DMS53 (cell line): ENCODE measurements at regions not wholly inside any gene's neighbourhood (a gene's known extent, or its start where the extent isn't known, plus 50 kb on each side); places are given as distances from the start of the nearest gene placed in this dataset.
"Not testable (repeated sequence)": the region's sequence is repeated elsewhere in the genome, so short reads cannot be mapped to it uniquely, and the experiment has no call there.

Experiments used
- DNase-seq: peaks from one replicate; lab custom pipeline; 2025; lab: John Stamatoyannopoulos, UW

DNA sequence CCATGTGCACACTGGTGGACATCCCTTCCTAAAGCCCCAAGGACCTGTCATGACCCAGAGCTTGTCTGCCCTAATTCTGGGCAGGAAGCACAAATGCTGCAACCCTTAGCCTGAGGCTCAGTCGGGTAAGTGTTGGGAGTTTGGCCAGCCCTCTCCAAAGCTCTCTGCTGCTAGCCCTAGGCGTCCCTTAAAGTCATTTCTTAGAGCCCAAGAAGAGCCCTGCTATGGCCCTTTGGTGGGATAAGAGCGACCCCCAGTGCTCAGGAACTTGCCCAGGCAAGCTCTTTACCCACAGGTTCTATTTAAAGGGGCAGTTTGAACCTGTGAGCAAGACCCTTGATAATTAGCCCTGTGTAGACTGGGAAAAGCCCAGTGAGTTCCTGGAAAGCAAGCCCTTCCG, 356.8 kb downstream of the RRAGC start:
- DNase-seq = no peak

DNA sequence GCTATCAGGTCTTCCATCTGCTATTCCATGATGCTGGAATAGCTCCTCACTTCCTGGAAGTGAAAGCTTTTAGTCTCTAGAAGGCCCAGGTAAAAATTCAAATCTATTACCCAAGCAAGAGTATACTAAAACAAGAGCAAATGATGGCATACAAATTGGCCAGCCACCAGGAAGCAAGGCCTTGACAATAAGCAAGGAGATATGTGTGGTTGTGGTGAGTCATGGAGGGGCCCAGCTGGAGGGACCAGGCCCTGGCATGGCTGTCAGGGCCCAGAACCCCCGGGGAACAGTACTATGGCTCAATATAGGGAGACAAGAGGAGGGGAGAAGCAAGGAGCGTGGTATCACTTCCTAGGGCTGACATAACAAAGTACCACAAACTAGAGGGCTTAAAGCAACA, 358.7 kb downstream of the RRAGC start:
- DNase-seq = no peak

DNA sequence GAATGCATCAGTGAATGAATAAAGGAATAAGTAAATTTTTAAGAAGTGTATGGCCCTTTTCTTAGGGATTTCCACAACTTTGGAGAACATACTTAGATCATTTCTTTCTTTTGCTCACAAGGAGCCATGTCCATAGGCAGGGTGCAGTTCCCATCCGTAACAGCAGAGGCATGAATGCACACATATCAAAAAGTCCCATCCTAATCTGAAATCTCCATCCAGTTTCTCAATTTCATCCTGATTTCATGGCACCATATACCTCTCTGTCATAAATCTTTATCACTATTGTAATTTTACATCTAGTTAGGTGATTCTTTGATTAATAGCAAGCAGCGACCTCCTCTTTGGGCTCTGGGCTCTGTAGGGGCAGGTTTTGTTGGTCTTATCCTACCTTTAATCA, 359.2 kb downstream of the RRAGC start:
- DNase-seq = no peak

DNA sequence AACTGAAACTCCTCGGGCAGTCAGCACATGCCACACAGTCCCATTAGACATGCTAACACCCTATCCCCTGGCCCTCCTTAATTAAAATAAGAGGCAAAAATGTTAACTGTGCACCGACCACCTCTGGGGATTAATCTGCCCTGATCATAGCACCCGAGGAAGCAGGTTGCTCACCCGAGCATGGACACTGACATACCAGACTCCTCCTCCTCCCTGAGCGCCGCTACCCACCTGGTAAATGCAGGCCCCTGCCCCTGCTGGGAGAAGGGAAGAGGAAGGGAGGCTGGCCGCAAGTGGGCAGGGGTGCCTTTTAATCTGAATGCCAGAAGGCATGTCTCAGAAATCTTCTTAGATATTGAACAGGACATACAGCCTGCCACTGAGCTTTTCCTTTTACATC, 360.9 kb downstream of the RRAGC start:
- DNase-seq = no peak

DNA sequence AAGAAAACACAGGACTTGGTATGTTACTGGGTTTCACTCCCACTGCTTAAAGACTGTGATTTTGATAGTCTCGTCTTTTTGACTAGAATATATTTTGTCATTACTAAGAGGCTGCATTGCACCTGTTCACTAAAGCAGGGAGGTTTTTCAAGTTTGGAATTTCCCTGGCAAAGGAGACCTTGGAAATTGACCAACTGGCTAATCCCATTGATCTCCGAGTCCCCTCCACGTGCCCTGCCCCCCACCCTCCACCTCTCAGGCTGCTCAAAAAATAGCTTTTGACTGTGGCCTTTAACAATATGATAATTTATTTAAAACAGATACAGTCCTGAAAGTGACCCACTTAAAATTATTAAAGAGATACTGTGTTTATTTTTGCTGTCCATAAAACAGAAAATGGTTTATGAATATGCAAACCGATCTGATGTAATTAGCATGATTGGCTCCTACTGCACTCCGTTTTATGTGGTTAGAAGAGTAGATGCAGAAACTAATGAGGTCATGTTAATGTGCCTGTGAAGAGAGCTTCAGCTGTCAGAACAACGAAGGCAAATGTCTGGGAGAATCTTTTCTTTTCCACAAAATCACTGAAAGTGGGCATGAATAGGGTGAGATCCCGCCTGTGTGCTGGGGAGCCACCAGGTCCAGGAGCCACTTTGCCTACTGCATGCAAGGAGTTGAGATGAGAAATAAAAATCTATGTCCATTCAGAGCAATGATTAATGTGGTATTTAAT, 361.5 kb downstream of the RRAGC start:
- DNase-seq = no peak

DNA sequence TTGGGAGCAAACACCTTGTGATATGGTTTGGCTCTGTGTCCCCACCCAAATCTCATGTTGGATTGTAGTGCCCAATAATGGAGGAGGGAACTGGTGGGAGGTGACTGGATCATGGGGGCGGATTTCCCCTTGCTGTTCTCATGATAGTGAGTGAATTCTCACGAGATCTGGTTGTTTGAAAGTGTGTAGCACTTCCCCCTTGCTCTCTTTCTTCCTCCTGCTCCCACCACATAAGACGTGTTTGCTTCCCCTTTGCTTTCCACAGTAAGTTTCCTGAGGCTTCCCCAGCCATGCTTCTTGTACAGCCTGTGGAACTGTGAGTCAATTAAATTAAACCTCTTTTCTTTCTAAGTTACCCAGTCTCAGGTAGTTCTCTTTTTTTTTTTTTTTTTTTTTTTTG, 366.3 kb downstream of the RRAGC start:
- DNase-seq = not testable (repeated sequence)

DNA sequence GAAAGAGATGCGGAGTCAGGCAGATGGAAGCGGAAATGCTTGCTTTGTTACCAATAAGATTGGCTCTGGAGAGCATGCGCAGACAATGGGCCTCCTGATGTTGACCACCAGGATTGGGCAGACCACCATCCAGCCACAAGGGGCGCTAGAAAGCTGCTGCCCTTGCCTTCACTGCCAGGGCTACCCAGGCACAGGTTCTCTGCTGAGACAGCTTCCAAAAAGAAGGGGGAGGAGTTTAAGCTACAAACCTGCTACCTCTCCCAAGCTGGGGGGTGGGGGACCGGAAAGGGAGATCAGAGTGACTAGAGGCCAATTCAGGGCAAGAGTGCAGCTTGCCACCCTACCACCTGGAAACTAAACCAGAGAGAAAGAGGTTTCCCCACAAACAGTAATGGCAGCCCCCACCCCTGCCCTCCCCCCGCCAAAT, 369.7 kb downstream of the RRAGC start:
- DNase-seq = peak; percentile 35

DNA sequence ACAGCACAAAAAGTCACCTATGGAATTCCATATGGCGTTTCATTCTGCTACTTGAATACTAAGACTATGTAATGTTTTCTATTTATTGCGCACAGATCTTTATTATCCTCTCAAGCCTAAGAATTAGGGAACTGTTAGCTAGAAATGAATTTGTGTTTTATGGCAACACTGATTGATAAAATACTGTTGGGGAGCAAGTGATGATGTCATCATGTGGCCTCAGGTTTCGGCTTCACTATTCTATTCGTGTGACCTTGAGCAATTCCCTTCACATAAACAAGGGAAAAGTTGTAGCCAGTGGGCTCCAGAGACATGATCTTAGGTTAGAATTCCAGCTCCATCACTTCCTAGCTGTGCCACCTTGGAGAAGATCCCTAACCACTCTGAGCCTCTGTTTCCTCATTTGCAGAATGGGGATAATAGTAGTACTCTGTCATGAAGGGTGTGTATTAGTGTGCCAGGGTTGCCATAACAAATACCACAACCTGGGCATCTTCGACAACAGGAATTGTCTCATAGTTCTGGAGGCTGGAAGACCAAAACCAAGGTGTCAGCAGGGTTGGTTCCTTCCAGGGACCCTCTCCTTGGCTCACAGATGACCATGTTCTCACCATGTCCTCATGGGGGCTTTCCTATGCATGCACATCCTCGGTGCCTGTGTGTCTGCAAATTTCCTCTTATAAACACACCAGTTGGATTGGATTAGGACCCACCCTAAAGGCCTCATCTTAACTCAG, 371.2 kb downstream of the RRAGC start:
- no peak for DNase-seq

DNA sequence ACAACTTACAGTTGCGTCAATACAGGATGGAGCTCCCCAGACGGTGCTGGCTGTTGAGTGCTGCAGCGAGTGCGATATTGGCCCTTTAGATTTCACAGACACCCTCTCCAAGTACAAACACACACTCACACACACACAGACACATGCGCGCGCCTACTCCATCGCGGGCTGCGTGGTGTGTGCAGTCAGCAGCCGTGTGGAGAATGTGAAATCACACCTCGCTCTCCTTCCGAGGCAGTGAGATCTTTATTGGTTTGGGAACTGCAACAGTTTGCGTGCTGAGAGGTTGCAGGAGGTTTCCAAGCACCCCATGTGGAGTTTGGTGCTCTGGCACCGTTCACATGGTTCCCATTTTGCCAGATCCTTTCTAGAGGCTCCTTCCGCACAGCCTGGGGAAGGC, 372.2 kb downstream of the RRAGC start:
- DNase-seq = no peak

DNA sequence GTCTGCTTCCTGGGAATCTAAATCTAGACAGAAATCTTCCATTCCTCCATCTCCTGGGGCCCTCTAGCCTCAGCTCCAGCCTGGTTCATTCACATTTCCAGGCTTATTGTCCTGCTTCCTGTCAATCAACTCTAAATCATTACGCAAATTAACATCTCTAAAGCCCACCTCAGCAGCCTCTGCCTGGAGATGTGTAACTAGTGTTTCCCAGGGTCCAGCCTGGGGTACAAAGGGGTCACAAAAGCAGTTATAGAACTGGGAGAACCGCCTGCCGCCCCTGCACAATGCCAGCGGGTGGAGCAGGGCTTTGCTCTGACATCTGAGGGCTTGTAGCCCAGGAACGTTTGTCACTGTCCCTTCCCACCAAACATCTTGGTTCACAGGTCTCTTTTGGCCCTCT, 373.5 kb downstream of the RRAGC start:
- DNase-seq = no peak

DNA sequence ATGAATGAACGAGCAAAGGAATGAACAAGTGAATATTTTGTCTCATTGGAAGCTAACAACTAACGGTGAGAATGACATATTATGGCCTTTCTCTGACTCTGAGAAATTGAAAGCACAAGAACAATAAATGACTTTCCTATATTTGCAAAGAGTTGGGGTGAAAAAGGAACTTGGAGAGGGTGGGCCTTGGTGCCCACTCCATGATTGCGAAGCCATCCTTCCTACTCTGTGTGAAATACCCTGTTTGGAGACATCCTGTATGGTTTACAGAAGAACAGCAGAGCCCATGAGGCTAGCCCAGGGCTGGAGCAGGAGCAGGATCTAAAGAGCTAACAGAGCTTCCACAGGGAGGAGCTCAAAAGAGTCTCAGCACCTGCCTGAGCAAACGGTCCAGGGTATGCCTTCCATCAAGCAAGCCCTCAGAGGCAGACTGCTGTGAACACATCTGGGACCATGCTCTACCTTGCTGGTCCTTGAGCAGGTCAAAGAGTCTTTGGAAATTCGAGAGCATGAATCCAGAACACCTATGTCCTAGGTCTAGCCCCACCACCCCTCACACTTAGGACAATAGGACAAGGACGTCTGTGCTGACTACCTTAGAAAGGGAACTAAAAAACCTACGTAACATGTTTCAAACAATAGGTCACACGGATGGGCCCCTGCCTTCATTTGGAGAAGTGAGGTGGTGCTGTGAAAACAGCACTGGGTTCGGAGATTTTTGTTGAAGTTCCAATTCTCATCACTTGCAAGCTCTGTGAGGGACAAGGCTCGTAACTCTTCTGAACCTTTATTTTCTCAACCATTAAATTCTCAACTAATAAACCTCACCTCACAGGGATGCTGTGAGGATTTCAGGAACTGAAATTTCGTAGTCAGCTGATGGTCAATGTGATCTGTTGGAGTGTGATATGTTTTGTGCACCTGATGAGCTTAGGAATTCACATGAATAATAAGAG, 377.4 kb downstream of the RRAGC start:
- no peak for DNase-seq

DNA sequence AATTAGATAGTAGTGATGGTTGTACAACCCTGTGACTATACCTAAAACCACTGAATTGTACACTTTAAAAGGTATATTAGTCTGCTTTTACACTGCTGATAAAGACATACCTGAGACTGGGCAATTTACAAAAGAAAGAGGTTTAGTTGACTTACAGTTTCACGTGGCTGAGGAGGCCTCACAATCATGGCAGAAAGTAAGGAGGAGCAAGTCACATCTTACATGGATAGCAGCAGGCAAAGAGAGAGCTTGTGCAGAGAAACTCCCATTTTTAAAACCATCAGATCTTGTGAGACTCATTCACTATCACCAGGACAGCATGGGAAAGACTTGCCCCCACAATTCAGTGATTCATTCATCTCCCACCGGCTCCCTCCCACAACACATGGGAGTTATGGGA, 379.9 kb downstream of the RRAGC start:
- not testable (repeated sequence) for DNase-seq

DNA sequence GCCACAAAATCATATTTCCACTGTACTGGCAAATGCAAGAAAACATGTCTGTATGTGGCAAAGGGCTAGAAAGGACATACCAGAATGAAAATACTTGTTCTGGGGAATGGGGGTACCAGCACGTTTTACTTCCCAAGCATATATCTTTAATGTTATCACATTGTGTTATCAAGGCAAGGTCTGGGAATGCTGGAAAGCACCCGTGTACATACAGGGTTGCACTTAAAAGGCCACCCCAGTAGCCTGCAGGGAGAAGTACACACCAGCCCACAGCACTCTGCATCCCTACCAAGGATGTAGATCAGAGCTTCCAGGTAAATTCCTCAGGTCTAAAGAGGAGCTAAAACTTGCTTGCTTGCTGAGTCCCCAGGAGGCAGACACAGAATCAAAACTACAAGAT, 381.8 kb downstream of the RRAGC start:
- no peak for DNase-seq

DNA sequence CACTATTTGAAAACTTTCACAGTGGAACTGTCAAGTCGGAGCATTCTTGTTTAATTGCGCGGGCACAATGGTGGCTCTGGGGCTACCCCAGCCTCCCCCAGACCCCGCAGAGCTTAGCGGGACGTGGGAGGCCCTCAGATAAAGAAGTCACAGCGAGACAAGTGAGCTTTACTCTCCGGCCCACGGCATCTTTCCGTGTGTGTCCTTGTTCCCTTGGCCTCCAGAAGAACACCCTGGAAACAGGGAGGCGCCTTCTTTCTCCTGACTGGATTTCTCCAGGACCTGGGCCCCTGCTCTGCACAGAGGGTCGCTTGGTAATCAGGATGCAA, 382.8 kb downstream of the RRAGC start:
- DNase-seq = no peak

DNA sequence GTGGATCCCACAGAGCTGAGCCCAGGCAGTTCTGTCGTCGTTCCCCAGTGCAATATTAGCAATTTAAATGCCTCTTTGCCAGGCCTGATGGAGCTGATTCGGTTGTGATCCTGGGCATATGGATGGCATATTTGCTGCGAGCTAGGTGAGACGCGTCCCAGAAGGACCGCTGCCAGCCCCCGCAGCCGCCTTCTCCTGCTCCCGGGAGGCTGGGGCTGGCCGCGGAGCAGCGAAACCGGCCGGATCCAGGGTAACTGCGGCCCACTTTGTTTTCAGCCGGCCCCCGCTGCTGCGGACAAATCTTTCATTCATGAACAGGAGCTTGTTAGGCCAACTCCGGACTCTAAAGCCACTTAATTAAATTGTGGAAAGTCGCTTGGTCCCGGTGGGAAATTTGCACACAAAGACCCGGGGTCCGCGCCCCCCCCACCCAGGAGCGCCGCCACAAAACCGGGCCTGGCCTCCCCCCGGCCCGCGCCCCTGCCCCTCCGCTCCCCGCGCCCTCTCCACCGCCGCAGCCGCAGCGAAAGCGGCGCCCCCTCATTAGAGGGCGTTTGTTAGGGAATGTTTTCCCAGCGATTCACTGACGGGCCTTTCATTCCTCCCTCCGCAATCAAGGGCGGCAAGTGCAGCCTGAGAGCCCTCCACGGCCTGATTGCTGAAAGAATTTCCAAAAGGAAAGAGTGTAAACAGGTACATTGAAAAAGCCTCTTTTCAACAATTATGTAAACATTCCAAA, 383.3 kb downstream of the RRAGC start:
- no peak for DNase-seq

DNA sequence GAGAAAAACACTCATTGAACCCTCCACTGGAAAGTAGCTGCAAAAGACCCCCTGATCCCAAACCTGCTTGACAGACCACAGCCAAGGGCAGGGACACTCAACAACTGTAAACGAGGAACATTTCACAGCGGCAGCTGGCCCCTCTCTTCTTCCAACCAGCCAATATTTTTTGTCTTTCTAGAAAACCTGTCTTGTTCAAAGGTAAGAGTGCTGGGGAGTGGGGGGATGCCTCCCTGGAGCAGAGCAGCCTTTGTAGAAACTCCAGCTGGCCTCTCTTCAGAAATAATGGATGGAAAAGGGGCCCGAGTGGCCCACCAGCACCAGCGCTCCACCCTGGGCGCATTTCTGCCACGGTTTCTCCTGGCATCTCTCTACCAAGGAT, 384.0 kb downstream of the RRAGC start:
- no peak for DNase-seq

DNA sequence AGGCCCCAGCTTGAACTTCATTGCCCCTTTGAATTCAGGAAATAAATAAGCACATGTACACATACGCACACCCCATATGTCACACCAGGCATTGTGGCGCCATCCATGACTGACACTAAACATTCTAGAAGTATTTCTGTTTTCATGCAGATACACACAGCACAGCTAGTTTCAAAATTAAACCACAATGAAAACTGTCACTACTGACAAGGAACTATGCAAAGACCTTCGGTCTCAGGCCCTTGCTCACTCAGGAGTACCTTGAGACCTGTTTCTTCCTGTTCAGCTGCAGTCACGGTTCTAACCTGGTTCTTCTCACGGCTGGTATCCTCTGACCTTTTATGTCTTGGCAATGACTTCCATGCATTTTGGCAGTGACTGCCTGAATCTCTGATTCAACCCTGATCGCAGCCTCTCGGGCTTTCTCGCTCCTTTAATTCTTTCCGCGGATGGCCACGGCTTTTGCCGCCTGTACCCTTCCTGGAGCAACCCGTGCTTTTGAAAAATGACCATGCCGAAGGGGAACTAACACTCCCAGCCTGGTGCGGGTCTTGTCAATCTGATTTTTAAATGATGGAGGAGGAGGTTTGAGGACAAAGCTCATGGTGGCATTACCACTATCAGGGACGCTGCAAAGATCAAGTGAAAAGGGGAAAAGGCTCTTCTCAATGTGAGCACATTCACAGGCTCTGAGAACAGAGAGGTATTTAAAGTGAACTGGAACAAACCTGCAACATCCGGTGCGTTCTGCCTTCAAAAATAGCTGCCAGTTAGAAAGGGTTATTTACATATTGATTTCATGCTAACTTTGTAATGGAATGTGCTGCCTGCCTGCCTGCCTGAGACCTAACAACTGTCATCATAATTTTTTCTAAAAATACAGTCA, 384.6 kb downstream of the RRAGC start:
- no peak for DNase-seq

DNA sequence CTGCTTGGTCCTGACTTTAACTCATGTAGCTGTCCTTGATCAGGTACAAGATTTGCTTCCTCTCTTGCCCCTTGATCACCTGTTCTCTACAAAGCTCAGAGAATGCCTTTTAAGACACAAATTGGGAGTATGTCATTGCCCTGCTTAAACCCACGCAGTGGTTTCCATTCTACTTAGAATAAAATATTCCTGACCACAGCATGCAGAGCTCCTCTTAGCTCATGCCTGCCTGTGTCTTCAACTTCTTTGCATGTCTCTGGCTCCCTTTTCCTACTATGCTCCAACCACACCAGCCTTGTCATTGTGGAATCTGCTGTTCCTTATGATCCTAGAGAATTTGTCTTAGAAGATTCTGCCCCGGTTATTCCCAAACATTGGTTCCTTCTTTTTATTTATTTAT, 393.1 kb downstream of the RRAGC start:
- DNase-seq = no peak

DNA sequence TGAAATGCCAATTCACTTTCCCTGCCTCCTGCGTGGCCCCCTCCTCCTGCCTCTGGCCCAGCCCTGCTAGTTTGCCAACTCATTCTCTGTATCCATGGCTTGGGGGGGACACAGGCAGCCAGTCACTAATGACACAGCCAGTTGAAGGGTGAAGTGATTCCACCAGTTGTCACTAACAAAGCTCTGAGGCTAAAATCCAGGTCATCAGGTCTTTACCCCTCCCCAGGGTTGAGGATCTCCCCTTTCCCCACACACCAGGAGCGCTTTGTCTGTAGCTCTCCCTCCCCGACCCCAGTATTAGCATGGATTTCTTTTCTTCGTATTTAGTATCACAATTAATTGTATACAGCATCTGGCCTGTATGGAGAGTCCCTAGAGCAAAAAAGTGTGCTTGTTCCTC, 394.1 kb downstream of the RRAGC start:
- no peak for DNase-seq

DNA sequence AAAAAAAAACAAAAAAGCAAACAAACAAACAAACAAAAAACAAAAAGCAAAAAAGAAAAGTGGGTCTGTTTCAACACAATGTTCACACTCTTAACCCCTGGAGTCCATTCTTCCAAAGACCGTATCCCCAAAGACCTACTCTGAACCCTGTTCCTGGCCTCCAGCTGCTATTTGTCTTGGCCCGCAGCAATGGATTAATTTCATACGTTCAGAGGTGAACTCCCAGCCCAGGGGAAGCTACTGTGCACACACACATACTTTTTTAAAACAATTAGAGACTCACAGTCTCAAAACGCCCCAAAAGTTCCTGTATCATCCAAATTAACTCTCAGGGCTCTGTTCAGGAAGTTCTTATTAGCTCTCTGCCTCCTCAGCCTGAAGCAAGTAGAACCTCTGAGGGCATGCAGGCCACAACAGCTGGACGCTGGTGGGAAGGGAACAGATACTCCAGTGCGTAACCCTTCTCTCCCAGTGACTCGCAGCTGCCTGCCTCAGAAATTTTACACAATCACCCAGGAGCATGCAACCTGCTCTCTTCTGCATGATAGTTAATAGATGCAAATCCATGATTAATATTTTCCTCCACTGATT, 395.4 kb downstream of the RRAGC start:
- DNase-seq = no peak

DNA sequence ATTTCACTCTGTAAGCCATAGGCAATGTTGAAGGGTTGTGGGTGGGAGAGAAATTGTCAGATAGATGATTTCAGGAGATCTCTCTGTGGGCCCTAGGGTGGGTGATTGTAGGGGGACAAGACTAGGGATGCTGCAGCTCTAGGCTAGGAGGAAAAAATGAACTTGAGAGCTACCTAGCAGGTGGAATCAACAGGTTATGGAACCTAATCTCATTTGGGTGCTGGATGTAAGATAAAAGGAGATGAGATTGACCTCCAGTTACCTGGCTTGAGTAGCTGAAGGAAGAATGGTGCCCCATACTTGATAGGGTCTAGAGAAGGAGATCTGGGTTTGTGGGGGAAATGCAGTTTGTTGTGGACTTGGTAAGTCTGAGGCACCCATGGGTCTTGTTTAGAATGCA, 396.5 kb downstream of the RRAGC start:
- no peak for DNase-seq
